ENCODE measurements at regions not wholly inside any gene's neighbourhood (a gene's known extent, or its start where the extent isn't known, plus 50 kb on each side); places are given as distances from the start of the nearest gene placed in this dataset.
"Not testable (repeated sequence)": the region's sequence is repeated elsewhere in the genome, so short reads cannot be mapped to it uniquely, and the experiment has no call there.

GRCh38 chr13:111610081-111610480, 289.6 kb downstream of the TEX29 start:
- DNase-seq (ENCODE audit: extremely low read depth, low read depth) = no peak

- DNase-seq (ENCODE audit: extremely low read depth, low read depth) = no peak
Observed at GRCh38 chr13:111610879-111611278, 290.4 kb downstream of the TEX29 start.

GRCh38 chr13:111611651-111612050, 291.2 kb downstream of the TEX29 start:
- no peak for DNase-seq (ENCODE audit: extremely low read depth, low read depth)

- no peak for DNase-seq (ENCODE audit: extremely low read depth, low read depth)
Observed at GRCh38 chr13:111612886-111613285, 292.4 kb downstream of the TEX29 start.

- DNase-seq (ENCODE audit: extremely low read depth, low read depth) = no peak
Observed at GRCh38 chr13:111614009-111614408, 293.6 kb downstream of the TEX29 start.

GRCh38 chr13:111614613-111615012, 294.2 kb downstream of the TEX29 start:
- DNase-seq (ENCODE audit: extremely low read depth, low read depth) = no peak

GRCh38 chr13:111616203-111616602, 295.8 kb downstream of the TEX29 start:
- DNase-seq (ENCODE audit: extremely low read depth, low read depth) = no peak

- no peak for DNase-seq (ENCODE audit: extremely low read depth, low read depth)
Observed at GRCh38 chr13:111620166-111620565, 299.7 kb downstream of the TEX29 start.

GRCh38 chr13:111620586-111620985, 300.1 kb downstream of the TEX29 start:
- DNase-seq (ENCODE audit: extremely low read depth, low read depth) = no peak

GRCh38 chr13:111621164-111621563, 300.7 kb downstream of the TEX29 start:
- DNase-seq (ENCODE audit: extremely low read depth, low read depth) = no peak

- DNase-seq (ENCODE audit: extremely low read depth, low read depth) = no peak
Observed at GRCh38 chr13:111622051-111622531, 301.6 kb downstream of the TEX29 start.

- no peak for DNase-seq (ENCODE audit: extremely low read depth, low read depth)
Observed at GRCh38 chr13:111623208-111623607, 302.8 kb downstream of the TEX29 start.

- no peak for DNase-seq (ENCODE audit: extremely low read depth, low read depth)
Observed at GRCh38 chr13:111623743-111624505, 303.5 kb downstream of the TEX29 start.

- no peak for DNase-seq (ENCODE audit: extremely low read depth, low read depth)
Observed at GRCh38 chr13:111625526-111626315, 305.3 kb downstream of the TEX29 start.

- DNase-seq (ENCODE audit: extremely low read depth, low read depth) = no peak
Observed at GRCh38 chr13:111626371-111627305, 306.2 kb downstream of the TEX29 start.

- no peak for DNase-seq (ENCODE audit: extremely low read depth, low read depth)
Observed at GRCh38 chr13:111627596-111627995, 307.2 kb downstream of the TEX29 start.

GRCh38 chr13:111629016-111629415, 308.6 kb downstream of the TEX29 start:
- DNase-seq (ENCODE audit: extremely low read depth, low read depth) = no peak

GRCh38 chr13:111629457-111629856, 309.0 kb downstream of the TEX29 start:
- no peak for DNase-seq (ENCODE audit: extremely low read depth, low read depth)

- DNase-seq (ENCODE audit: extremely low read depth, low read depth) = no peak
Observed at GRCh38 chr13:111629926-111630325, 309.5 kb downstream of the TEX29 start.

- DNase-seq (ENCODE audit: extremely low read depth, low read depth) = no peak
Observed at GRCh38 chr13:111630406-111630805, 310.0 kb downstream of the TEX29 start.

- DNase-seq (ENCODE audit: extremely low read depth, low read depth) = not testable (repeated sequence)
Observed at GRCh38 chr13:111631271-111631670, 310.8 kb downstream of the TEX29 start.

All from NCI-H460 (cell line).